ENCODE measurements at regions not wholly inside any gene's neighbourhood (a gene's known extent, or its start where the extent isn't known, plus 50 kb on each side); places are given as distances from the start of the nearest gene placed in this dataset.

DNA sequence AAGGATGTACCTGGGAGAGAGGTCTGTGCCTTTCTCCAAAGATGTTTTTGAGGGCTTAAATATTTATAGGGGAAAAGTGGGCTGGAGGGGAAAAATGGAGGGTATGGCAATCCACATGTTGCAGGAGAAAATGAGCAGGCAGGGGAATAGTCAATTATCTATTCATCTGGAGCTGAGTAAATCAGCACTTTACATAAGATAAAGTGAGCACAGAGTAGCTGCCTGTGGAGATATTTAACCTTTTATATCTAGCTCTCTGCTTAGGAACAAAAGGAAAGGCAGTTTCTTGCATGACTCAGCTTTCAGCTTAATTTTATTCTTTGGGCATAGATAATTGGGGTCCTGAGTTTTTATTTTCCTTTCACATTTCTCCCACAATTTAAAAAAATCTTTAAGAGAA lies 93.6 kb upstream of the NPY2R start:
- POLR2A ChIA-PET: no interaction called here
- BruUV-seq (replicated peaks): no TSS peak
- CTCF ChIA-PET: no interaction called here

DNA sequence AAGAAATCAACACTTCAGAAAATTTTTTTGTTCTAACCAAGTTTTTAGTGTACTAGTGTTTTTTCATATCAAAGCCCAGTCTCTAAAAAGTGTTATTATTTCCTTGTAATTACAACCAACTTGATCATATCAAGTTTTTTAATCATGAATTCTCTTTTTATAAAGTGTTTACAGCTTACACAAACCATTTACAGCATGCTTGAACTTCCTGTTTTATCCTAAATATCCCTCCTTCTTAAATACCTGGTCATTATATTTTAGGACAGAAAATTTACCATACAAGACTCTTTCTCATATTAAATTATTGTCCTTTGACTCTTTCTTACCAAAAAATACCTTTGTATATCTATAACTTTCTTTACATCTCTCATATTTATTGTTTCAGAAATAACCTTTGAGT lies 89.4 kb upstream of the NPY2R start:
- H3K4me1 ChIP-seq (ENCODE audit: control insufficient read depth in 1 of 2, insufficient read depth in 2 of 2, low read length in 2 of 2): no peaks in the 10 kb centered on the region
- H3K4me3 ChIP-seq (replicated peaks in 1 of 2; ENCODE audit: low read depth in 1 of 2, low read length in 2 of 2): no peak overlapping the region
- no peak overlapping the region for H2AFZ ChIP-seq (ENCODE audit: low read depth, low read length, poor library complexity, severe bottlenecking)
- no peak overlapping the region for H3K27ac ChIP-seq (ENCODE audit: low read depth, low read length)
- H3K27me3 ChIP-seq (ENCODE audit: insufficient read depth, low read length): no peaks in the 10 kb centered on the region
- ChIA-PET RAD21 (ENCODE audit: low non-redundant PET in 1 of 2, low total read pairs in 2 of 2, uncharacterized antibody in 2 of 2, unreplicated experiment in 2 of 2) (no interaction called here), CTCF (no interaction called here), POLR2A (no interaction called here)
- H3K9me2 ChIP-seq (ENCODE audit: insufficient read depth): no peaks in the 10 kb centered on the region; the same call in 1 of the 2 replicates
- no peak overlapping the region for H3K4me2 ChIP-seq (ENCODE audit: low read length)
- no peaks in the 10 kb centered on the region for H4K20me1 ChIP-seq (ENCODE audit: insufficient read depth)
- no peak overlapping the region for H3K9ac ChIP-seq (ENCODE audit: low read length)
- no peaks in the 10 kb centered on the region for H3K79me2 ChIP-seq (ENCODE audit: insufficient read depth, low read length)
- no TSS peak for BruUV-seq (replicated peaks)
- H3K36me3 ChIP-seq (ENCODE audit: control insufficient read depth in 1 of 2, insufficient read depth in 2 of 2, low read length in 2 of 2): no peaks in the 10 kb centered on the region
- DNase-seq (ENCODE audit: low read depth, low spot score) (no peak), ATAC-seq (no peak)
- H3K9me3 ChIP-seq (ENCODE audit: control insufficient read depth in 1 of 2, insufficient read depth in 1 of 2, low read depth in 1 of 2, low read length in 2 of 2): no peaks in the 10 kb centered on the region
- intact Hi-C loops (cut with micrococcal nuclease): no loop called here
- TF ChIP-seq CBX3 (IDR thresholded peaks at IDR 0.05; ENCODE audit: low read depth) (0 out of 2 replicates have a peak, but pooled peaks have one; percentile 25), SIN3A (IDR thresholded peaks at IDR 0.05; ENCODE audit: low read depth) (no peak)

More for the DNA sequence above, 93.6 kb upstream of the NPY2R start:
- ATAC-seq: no peak
- H3K9me2 ChIP-seq (ENCODE audit: insufficient read depth): no peaks in the 10 kb centered on the region
- no peak overlapping the region for H3K9ac ChIP-seq (ENCODE audit: low read length)
- H3K27ac ChIP-seq (ENCODE audit: low read depth, low read length): no peak overlapping the region
- no peak overlapping the region for H3K4me2 ChIP-seq (ENCODE audit: low read length)
- no peaks in the 10 kb centered on the region for H3K27me3 ChIP-seq (ENCODE audit: insufficient read depth, low read length)
- H3K9me3 ChIP-seq (ENCODE audit: control insufficient read depth in 1 of 2, insufficient read depth in 1 of 2, low read depth in 1 of 2, low read length in 2 of 2): no peaks in the 10 kb centered on the region
- no peaks in the 10 kb centered on the region for H4K20me1 ChIP-seq (ENCODE audit: insufficient read depth)
- H3K4me1 ChIP-seq (ENCODE audit: control insufficient read depth in 1 of 2, insufficient read depth in 2 of 2, low read length in 2 of 2): no peaks in the 10 kb centered on the region
- H2AFZ ChIP-seq (ENCODE audit: low read depth, low read length, poor library complexity, severe bottlenecking): no peak overlapping the region
- RAD21 ChIA-PET (ENCODE audit: low non-redundant PET in 1 of 2, low total read pairs in 2 of 2, uncharacterized antibody in 2 of 2, unreplicated experiment in 2 of 2): no interaction called here
- intact Hi-C loops (cut with micrococcal nuclease): no loop called here
- no peak for DNase-seq (ENCODE audit: low read depth, low spot score)
- no peak overlapping the region for H3K4me3 ChIP-seq (replicated peaks in 1 of 2; ENCODE audit: low read depth in 1 of 2, low read length in 2 of 2)
- TF ChIP-seq FOSL1 (IDR thresholded peaks at IDR 0.05; ENCODE audit: low read depth): no peak
- TF ChIP-seq CBX3 (IDR thresholded peaks at IDR 0.05; ENCODE audit: low read depth): no peak
- no peak for TF ChIP-seq ELF1 (IDR thresholded peaks at IDR 0.05; ENCODE audit: borderline replicate concordance, low read depth)
- TF ChIP-seq JUND (IDR thresholded peaks at IDR 0.05): no peak
- H3K79me2 ChIP-seq (ENCODE audit: insufficient read depth, low read length): no peaks in the 10 kb centered on the region
- H3K36me3 ChIP-seq (ENCODE audit: control insufficient read depth in 1 of 2, insufficient read depth in 2 of 2, low read length in 2 of 2): no peaks in the 10 kb centered on the region

DNA sequence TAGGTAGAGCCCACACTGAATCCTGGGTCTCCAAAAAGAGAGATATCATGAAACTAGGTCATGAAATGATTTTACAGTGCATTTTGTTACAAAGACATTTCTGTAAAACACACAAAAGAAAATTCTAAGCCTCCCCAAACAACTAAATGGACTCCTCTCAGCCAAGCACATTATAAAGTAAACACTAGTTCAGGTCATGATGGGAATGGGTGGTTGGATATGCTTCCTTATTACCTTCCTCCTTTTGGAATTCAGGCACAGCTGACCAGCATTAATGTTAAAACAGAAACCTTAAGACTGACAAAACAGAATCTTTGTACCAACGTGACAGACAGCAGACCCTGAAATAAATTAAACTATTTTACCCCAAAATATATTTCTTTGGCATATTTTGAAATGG lies 87.9 kb upstream of the NPY2R start:
- Histone ChIP-seq H3K9ac (ENCODE audit: low read length) (no peak overlapping the region), H3K36me3 (ENCODE audit: control insufficient read depth in 1 of 2, insufficient read depth in 2 of 2, low read length in 2 of 2) (no peaks in the 10 kb centered on the region), H3K27me3 (ENCODE audit: insufficient read depth, low read length) (no peaks in the 10 kb centered on the region), H3K9me3 (ENCODE audit: control insufficient read depth in 1 of 2, insufficient read depth in 1 of 2, low read depth in 1 of 2, low read length in 2 of 2) (no peaks in the 10 kb centered on the region), H4K20me1 (ENCODE audit: insufficient read depth) (no peaks in the 10 kb centered on the region), H3K79me2 (ENCODE audit: insufficient read depth, low read length) (no peaks in the 10 kb centered on the region), H3K27ac (ENCODE audit: low read depth, low read length) (no peak overlapping the region), H3K4me3 (replicated peaks in 1 of 2; ENCODE audit: low read depth in 1 of 2, low read length in 2 of 2) (no peak overlapping the region), H3K4me2 (ENCODE audit: low read length) (no peak overlapping the region), H2AFZ (ENCODE audit: low read depth, low read length, poor library complexity, severe bottlenecking) (no peak overlapping the region), H3K9me2 (ENCODE audit: insufficient read depth) (no peaks in the 10 kb centered on the region; the same call in 1 of the 2 replicates), H3K4me1 (ENCODE audit: control insufficient read depth in 1 of 2, insufficient read depth in 2 of 2, low read length in 2 of 2) (no peaks in the 10 kb centered on the region)
- ATAC-seq (no peak), DNase-seq (ENCODE audit: low read depth, low spot score) (no peak)
- RAD21 ChIA-PET (ENCODE audit: low non-redundant PET in 1 of 2, low total read pairs in 2 of 2, uncharacterized antibody in 2 of 2, unreplicated experiment in 2 of 2): no interaction called here
- POLR2A ChIA-PET: no interaction called here
- no TSS peak for BruUV-seq (replicated peaks)
- intact Hi-C loops (cut with micrococcal nuclease): no loop called here
- TF ChIP-seq FOSL1 (IDR thresholded peaks at IDR 0.05; ENCODE audit: low read depth): no peak
- no peak for TF ChIP-seq CBX3 (IDR thresholded peaks at IDR 0.05; ENCODE audit: low read depth)
- TF ChIP-seq YY1 (IDR thresholded peaks at IDR 0.05; ENCODE audit: extremely low read depth, insufficient replicate concordance, low read depth, low read length): no peak
- TF ChIP-seq CEBPB (IDR thresholded peaks at IDR 0.05; ENCODE audit: low read depth): no peak
- TF ChIP-seq ZNF274 (IDR thresholded peaks at IDR 0.05; ENCODE audit: low read depth, low read length): no peak
- TF ChIP-seq MAX (IDR thresholded peaks at IDR 0.05): no peak
- no peak for TF ChIP-seq SRF (IDR thresholded peaks at IDR 0.05; ENCODE audit: low read depth)
- CTCF ChIA-PET: no interaction called here

Data from HCT116 (cell line).